ENCODE measurements at regions not wholly inside any gene's neighbourhood (a gene's known extent, or its start where the extent isn't known, plus 50 kb on each side); places are given as distances from the start of the nearest gene placed in this dataset.

- Mint-ChIP-seq H3K4me3 (ENCODE audit: unreplicated experiment) (no peak overlapping the region), H3K36me3 (ENCODE audit: unreplicated experiment) (peaks cover 14% of the 10 kb centered on the region), H3K9me3 (ENCODE audit: unreplicated experiment) (peaks cover 7% of the 10 kb centered on the region), H3K4me1 (ENCODE audit: low read depth, unreplicated experiment) (no peaks in the 10 kb centered on the region), H3K27me3 (ENCODE audit: unreplicated experiment) (no peaks in the 10 kb centered on the region), H3K27ac (ENCODE audit: unreplicated experiment) (no peak overlapping the region)
- no peak for DNase-seq
- no peak for TF ChIP-seq CTCF (IDR thresholded peaks at IDR 0.05; ENCODE audit: partially characterized antibody, unreplicated experiment)
Observed at GRCh38 chr4:14752341-14753046, 249.8 kb upstream of the CPEB2 start.

GRCh38 chr4:14767142-14767541, 235.1 kb upstream of the CPEB2 start:
- no peak for TF ChIP-seq CTCF (IDR thresholded peaks at IDR 0.05; ENCODE audit: partially characterized antibody, unreplicated experiment)
- Mint-ChIP-seq H3K4me1 (ENCODE audit: low read depth, unreplicated experiment) (no peaks in the 10 kb centered on the region), H3K36me3 (ENCODE audit: unreplicated experiment) (no peaks in the 10 kb centered on the region), H3K27me3 (ENCODE audit: unreplicated experiment) (peaks cover 2% of the 10 kb centered on the region), H3K27ac (ENCODE audit: unreplicated experiment) (no peak overlapping the region), H3K9me3 (ENCODE audit: unreplicated experiment) (no peaks in the 10 kb centered on the region), H3K4me3 (ENCODE audit: unreplicated experiment) (no peak overlapping the region)
- no peak for DNase-seq

- Mint-ChIP-seq H3K36me3 (ENCODE audit: unreplicated experiment) (no peaks in the 10 kb centered on the region), H3K27me3 (ENCODE audit: unreplicated experiment) (peaks cover 2% of the 10 kb centered on the region), H3K4me1 (ENCODE audit: low read depth, unreplicated experiment) (no peaks in the 10 kb centered on the region), H3K9me3 (ENCODE audit: unreplicated experiment) (no peaks in the 10 kb centered on the region), H3K27ac (ENCODE audit: unreplicated experiment) (no peak overlapping the region), H3K4me3 (ENCODE audit: unreplicated experiment) (no peak overlapping the region)
- TF ChIP-seq CTCF (IDR thresholded peaks at IDR 0.05; ENCODE audit: partially characterized antibody, unreplicated experiment) = no peak
- no peak for DNase-seq
Observed at GRCh38 chr4:14768449-14768848, 233.8 kb upstream of the CPEB2 start.

GRCh38 chr4:14769993-14770392, 232.3 kb upstream of the CPEB2 start:
- Mint-ChIP-seq H3K27ac (ENCODE audit: unreplicated experiment) (no peak overlapping the region), H3K9me3 (ENCODE audit: unreplicated experiment) (no peaks in the 10 kb centered on the region), H3K27me3 (ENCODE audit: unreplicated experiment) (peaks cover 2% of the 10 kb centered on the region), H3K4me3 (ENCODE audit: unreplicated experiment) (no peak overlapping the region), H3K4me1 (ENCODE audit: low read depth, unreplicated experiment) (no peaks in the 10 kb centered on the region), H3K36me3 (ENCODE audit: unreplicated experiment) (no peaks in the 10 kb centered on the region)
- DNase-seq = no peak
- no peak for TF ChIP-seq CTCF (IDR thresholded peaks at IDR 0.05; ENCODE audit: partially characterized antibody, unreplicated experiment)

GRCh38 chr4:14771094-14771493, 231.2 kb upstream of the CPEB2 start:
- Mint-ChIP-seq H3K27ac (ENCODE audit: unreplicated experiment) (no peak overlapping the region), H3K9me3 (ENCODE audit: unreplicated experiment) (no peaks in the 10 kb centered on the region), H3K27me3 (ENCODE audit: unreplicated experiment) (peaks cover 2% of the 10 kb centered on the region), H3K36me3 (ENCODE audit: unreplicated experiment) (no peaks in the 10 kb centered on the region), H3K4me1 (ENCODE audit: low read depth, unreplicated experiment) (no peaks in the 10 kb centered on the region), H3K4me3 (ENCODE audit: unreplicated experiment) (no peak overlapping the region)
- no peak for TF ChIP-seq CTCF (IDR thresholded peaks at IDR 0.05; ENCODE audit: partially characterized antibody, unreplicated experiment)
- no peak for DNase-seq

Measured in glutamatergic neuron (in vitro differentiated cells).